Osteoblast (primary cell): ENCODE measurements at regions not wholly inside any gene's neighbourhood (a gene's known extent, or its start where the extent isn't known, plus 50 kb on each side); places are given as distances from the start of the nearest gene placed in this dataset.
"Not testable (repeated sequence)": the region's sequence is repeated elsewhere in the genome, so short reads cannot be mapped to it uniquely, and the experiment has no call there.

Experiments used
- DNase-seq: peaks from one replicate; pipeline ENCODE4 v3.0.0; 2011; ENCODE audit warnings: low spot score, mixed read lengths; ENCODE audit not compliant: insufficient read length; ENCODE audit errors: missing footprints
- H2AFZ ChIP-seq: 2 replicates; pipeline ENCODE4 v1.6.0; 2011; ENCODE audit warnings: mild to moderate bottlenecking, low read length
- H3K27ac ChIP-seq: 2 replicates; pipeline ENCODE4 v1.5.1; 2011; ENCODE audit warnings: mild to moderate bottlenecking, low read depth, low read length, moderate library complexity
- H3K27me3 ChIP-seq: 2 replicates; pipeline ENCODE4 v1.6.0; 2012; ENCODE audit warnings: mild to moderate bottlenecking, control low read depth, inconsistent platforms, low read length, moderate library complexity; ENCODE audit not compliant: insufficient read depth
- H3K36me3 ChIP-seq: 2 replicates; pipeline ENCODE4 v1.5.1; 2011; ENCODE audit warnings: mild to moderate bottlenecking, low read length, control low read depth, moderate library complexity; ENCODE audit not compliant: insufficient read depth
- H3K4me1 ChIP-seq: 2 replicates; pipeline ENCODE4 v1.5.1; 2011; ENCODE audit warnings: mild to moderate bottlenecking, low read length, control low read depth, moderate library complexity; ENCODE audit not compliant: insufficient read depth
- H3K4me2 ChIP-seq: 2 replicates; pipeline ENCODE4 v1.6.0; 2011; ENCODE audit warnings: mild to moderate bottlenecking, low read length; ENCODE audit not compliant: insufficient read depth
- H3K4me3 ChIP-seq: fragments of 200-600 bp; sonication (generic); 3 replicates; pipeline ENCODE4 v1.5.1; 2012; ENCODE audit warnings: mild to moderate bottlenecking, low read length, inconsistent platforms; ENCODE audit not compliant: insufficient read depth
- H3K79me2 ChIP-seq: 2 replicates; pipeline ENCODE4 v1.6.0; 2012; ENCODE audit warnings: mild to moderate bottlenecking, low read length, control low read depth, inconsistent platforms; ENCODE audit not compliant: insufficient read depth
- H3K9me3 ChIP-seq: 2 replicates; pipeline ENCODE4 v1.5.1; 2011; ENCODE audit warnings: low read depth, low read length, control low read depth
- H4K20me1 ChIP-seq: 2 replicates; pipeline ENCODE4 v1.6.0; 2012; ENCODE audit warnings: mild to moderate bottlenecking, low read length, control low read depth; ENCODE audit not compliant: insufficient read depth
- TF ChIP-seq, protein P1 (sequence below): IDR thresholded peaks from 2 replicates; pipeline ENCODE4 v1.5.1; 2011; ENCODE audit warnings: mild to moderate bottlenecking, low read depth, low read length, moderate library complexity; ENCODE audit errors: extremely low read depth

- Histone ChIP-seq H3K79me2 (no peaks in the 10 kb centered on the region), H3K27me3 (no peaks in the 10 kb centered on the region), H3K27ac (no peak overlapping the region), H2AFZ (no peak overlapping the region), H3K36me3 (no peaks in the 10 kb centered on the region), H3K4me3 (no peak overlapping the region), H4K20me1 (no peaks in the 10 kb centered on the region), H3K4me2 (no peak overlapping the region), H3K4me1 (peaks cover 17% of the 10 kb centered on the region), H3K9me3 (no peaks in the 10 kb centered on the region)
- TF ChIP-seq, protein P1, sequence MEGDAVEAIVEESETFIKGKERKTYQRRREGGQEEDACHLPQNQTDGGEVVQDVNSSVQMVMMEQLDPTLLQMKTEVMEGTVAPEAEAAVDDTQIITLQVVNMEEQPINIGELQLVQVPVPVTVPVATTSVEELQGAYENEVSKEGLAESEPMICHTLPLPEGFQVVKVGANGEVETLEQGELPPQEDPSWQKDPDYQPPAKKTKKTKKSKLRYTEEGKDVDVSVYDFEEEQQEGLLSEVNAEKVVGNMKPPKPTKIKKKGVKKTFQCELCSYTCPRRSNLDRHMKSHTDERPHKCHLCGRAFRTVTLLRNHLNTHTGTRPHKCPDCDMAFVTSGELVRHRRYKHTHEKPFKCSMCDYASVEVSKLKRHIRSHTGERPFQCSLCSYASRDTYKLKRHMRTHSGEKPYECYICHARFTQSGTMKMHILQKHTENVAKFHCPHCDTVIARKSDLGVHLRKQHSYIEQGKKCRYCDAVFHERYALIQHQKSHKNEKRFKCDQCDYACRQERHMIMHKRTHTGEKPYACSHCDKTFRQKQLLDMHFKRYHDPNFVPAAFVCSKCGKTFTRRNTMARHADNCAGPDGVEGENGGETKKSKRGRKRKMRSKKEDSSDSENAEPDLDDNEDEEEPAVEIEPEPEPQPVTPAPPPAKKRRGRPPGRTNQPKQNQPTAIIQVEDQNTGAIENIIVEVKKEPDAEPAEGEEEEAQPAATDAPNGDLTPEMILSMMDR, result no peak
- peak; percentile 23 for DNase-seq
These were observed 76.6 kb upstream of the SSBP2 start for GRCh38 chr5:81827500-81827899.

GRCh38 chr5:81826128-81826527 lies 75.2 kb upstream of the SSBP2 start:
- Histone ChIP-seq H3K4me1 (peaks cover 17% of the 10 kb centered on the region), H3K36me3 (no peaks in the 10 kb centered on the region), H3K79me2 (no peaks in the 10 kb centered on the region), H3K9me3 (no peaks in the 10 kb centered on the region), H3K27me3 (no peaks in the 10 kb centered on the region), H2AFZ (peak overlapping the region; percentile 26), H3K27ac (peak overlapping the region; percentile 43), H3K4me2 (no peak overlapping the region), H3K4me3 (no peak overlapping the region), H4K20me1 (no peaks in the 10 kb centered on the region)
- TF ChIP-seq, protein P1, result peak; percentile 19
- peak; percentile 62 for DNase-seq

DNA sequence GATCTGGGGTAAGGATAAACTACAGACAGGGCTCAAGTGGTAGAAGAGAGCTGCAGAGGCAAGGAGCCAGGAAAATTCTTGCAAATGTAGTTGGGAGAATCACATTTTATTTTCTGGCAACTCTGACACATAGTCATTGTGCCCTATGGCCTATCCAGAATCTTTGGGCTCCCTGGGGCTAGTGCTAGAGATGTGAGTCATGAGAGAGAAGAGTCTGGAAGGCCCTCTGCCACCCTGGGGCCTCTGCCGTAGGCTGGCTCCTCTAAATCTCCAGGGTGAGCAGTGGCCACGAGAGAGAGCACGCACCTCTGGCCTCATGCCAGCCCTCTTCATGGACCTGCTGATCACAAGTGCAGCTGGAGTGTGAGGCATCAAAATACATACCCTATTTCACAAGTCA lies 74.3 kb upstream of the SSBP2 start:
- H3K27me3 ChIP-seq, result no peaks in the 10 kb centered on the region
- no peaks in the 10 kb centered on the region for H3K36me3 ChIP-seq
- TF ChIP-seq, protein P1, result no peak
- no peaks in the 10 kb centered on the region for H3K9me3 ChIP-seq
- H3K4me2 ChIP-seq, result no peak overlapping the region
- peaks cover 17% of the 10 kb centered on the region for H3K4me1 ChIP-seq
- H3K4me3 ChIP-seq, result no peak overlapping the region
- H3K79me2 ChIP-seq, result no peaks in the 10 kb centered on the region
- H3K27ac ChIP-seq, result peak overlapping the region; percentile 54
- H4K20me1 ChIP-seq, result no peaks in the 10 kb centered on the region
- H2AFZ ChIP-seq, result no peak overlapping the region
- DNase-seq, result peak; percentile 97

- H3K9me3 ChIP-seq, H3K27ac ChIP-seq, H3K36me3 ChIP-seq, H3K27me3 ChIP-seq, H3K79me2 ChIP-seq, H3K4me3 ChIP-seq, H4K20me1 ChIP-seq, DNase-seq, H3K4me2 ChIP-seq, H2AFZ ChIP-seq: not testable (repeated sequence)
- peaks cover 22% of the 10 kb centered on the region for H3K4me1 ChIP-seq
These were observed 72.8 kb upstream of the SSBP2 start for GRCh38 chr5:81823736-81824135.
